Colon (tissue), 2 donors: ENCODE measurements at regions not wholly inside any gene's neighbourhood (a gene's known extent, or its start where the extent isn't known, plus 50 kb on each side); places are given as distances from the start of the nearest gene placed in this dataset.

Experiments used
- FAIRE-seq: peaks from 2 replicates; lab custom pipeline; 2012; peaks lifted over from hg19 to GRCh38; lab: Jason Lieb, UNC
- donor health status: control.
- donor health status: control.

- FAIRE-seq = no peak
Observed at GRCh38 chr2:196535061-196535460, 104.5 kb upstream of the CCDC150 start.

DNA sequence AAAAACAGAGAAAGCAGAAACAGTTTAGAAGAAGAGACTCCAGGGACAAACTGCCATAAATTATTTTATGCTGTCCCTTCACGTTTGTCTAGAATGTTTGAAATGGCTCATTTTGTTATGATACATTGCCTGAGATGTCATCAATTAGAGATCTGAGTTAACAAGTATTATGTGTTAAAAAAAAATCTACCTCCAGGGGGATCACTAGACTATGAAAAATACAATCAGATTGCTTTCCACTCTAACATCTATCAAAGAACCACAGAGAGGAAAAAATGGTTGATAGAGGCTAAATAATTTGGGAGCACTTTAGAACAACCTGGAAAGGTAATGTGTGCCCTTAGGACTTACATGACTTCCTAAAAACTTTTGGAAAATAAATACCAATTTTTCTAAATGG lies 103.8 kb upstream of the CCDC150 start:
- no peak for FAIRE-seq

DNA sequence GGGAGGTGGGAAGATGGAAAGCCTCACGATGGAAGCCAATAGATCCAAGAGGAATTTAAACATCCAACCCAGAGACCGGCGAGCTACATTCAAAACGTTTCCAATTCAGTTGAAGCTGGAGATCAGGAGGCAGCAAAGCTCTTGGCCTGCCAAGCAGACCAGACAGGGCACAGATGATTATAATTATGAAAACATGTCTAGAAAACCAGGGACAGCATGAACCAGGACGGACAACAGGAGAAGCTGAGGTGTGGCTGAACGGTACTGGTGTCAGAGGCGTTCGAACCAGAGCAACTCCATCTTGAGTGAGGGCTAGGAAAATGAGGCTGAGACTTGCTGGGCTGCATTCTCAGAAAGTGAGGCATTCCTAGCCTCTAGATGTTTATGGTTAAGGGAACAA lies 102.2 kb upstream of the CCDC150 start:
- no peak for FAIRE-seq

DNA sequence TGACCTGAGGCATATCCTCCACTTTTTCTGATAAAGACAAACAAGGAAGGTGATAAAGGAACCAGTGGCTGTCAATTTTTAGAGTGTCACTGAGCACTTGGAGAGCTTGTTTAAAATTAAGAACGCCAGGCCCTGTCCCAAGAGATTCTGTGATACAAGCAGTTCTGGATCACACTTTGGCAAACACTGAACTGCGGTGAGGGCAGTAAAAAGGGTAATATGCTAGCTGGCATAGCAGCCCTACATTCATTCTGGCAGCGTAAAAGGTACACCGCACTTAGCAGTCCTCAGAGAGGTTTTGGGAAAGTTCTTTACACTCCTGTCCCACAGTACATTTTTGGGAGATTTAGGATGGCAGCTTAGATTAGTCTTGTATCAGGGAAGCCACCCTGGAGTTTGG lies 101.3 kb upstream of the CCDC150 start:
- FAIRE-seq = no peak

- FAIRE-seq = no peak
Observed at GRCh38 chr2:196538646-196539045, 100.9 kb upstream of the CCDC150 start.

DNA sequence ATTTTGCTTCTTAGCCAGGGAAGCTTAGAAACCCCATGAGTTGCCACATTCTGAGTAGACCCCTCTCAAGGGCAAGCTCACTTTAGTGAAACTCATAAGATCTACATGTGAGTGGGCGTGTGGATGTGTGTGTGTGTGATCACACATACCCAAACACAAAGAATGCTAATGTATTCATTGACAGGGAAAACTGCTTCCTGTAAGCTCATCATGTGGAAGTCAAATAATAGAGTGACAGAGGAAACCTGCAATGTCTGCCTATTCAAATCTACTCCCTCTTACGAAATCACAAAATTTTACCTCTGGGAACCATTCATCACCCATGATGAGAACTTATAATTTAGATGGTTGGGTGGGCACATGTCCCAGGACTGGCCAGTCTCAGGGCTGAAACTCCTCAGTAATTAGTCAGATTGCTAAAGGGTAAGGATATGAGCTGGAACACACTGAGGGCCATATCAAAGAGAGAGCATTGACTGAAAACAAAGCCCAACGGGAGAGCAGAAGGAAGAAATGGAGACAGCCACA lies 94.5 kb upstream of the CCDC150 start:
- no peak for FAIRE-seq

GRCh38 chr2:196546151-196546919 lies 93.2 kb upstream of the CCDC150 start:
- FAIRE-seq = no peak

GRCh38 chr2:196549052-196549451 lies 90.5 kb upstream of the CCDC150 start:
- no peak for FAIRE-seq

- FAIRE-seq = no peak
Observed at GRCh38 chr2:196551014-196551413, 88.5 kb upstream of the CCDC150 start.

GRCh38 chr2:196555161-196555560 lies 84.4 kb upstream of the CCDC150 start:
- FAIRE-seq = no peak

GRCh38 chr2:196555726-196556125 lies 83.8 kb upstream of the CCDC150 start:
- FAIRE-seq = no peak

DNA sequence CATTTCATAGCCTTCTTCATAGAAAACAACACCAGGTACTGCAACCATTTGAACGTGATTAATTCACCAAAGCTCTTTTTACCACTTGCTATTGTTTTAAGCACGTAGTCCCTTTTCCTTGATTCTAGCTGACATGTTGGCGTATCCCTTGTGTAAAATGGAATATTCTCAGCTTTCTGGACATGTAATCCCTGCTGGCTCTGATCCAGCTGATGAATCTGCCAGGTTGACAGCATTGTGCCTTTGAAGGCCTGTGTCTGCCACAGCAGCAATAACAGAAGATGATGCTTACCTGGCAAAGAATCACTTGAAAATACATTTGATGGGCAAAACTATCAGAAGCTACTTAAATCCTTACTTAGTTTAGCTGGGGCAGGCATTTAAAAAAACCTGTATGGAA lies 81.0 kb upstream of the CCDC150 start:
- FAIRE-seq = no peak

- no peak for FAIRE-seq
Observed at GRCh38 chr2:196563876-196564275, 75.6 kb upstream of the CCDC150 start.

- no peak for FAIRE-seq
Observed at GRCh38 chr2:196565106-196565765, 74.3 kb upstream of the CCDC150 start.

GRCh38 chr2:196565982-196566381 lies 73.5 kb upstream of the CCDC150 start:
- FAIRE-seq = no peak

GRCh38 chr2:196566961-196567666 lies 72.4 kb upstream of the CCDC150 start:
- FAIRE-seq = no peak

DNA sequence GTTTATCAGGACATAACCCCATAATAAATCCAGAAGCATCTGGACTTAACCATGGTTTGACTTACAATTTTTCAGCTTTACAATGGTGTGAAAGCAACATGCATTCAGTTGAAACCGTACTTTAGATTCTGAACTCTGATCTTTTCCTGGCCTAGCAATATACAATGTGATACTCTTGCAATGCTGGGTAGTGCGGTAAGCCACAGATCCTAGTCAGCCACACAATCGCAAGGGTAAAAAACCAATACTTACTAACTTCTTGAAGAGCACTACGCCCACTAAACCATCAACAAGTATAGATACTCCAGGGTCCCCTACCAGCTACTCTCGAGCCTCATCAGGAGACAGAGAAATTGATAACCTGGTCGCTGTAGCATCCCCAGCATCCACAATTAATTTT lies 71.0 kb upstream of the CCDC150 start:
- no peak for FAIRE-seq

DNA sequence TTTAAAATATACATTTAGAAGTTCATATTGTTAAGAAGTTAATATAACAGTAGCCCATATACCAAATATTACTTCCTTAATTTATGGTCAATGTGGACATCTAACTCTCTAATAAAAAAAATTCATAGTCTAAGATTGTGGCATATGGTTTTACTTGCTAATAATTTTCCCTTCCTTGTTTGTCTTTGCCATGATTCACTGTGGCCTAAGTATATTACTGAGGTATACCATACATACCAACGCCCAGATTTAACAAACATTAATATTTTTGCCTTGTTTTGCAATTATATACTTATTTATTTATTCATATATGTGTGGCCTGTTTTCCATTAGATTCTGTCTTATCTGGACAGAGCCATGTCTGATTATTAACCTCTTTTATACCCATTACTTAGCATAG lies 54.6 kb upstream of the CCDC150 start:
- FAIRE-seq = no peak

DNA sequence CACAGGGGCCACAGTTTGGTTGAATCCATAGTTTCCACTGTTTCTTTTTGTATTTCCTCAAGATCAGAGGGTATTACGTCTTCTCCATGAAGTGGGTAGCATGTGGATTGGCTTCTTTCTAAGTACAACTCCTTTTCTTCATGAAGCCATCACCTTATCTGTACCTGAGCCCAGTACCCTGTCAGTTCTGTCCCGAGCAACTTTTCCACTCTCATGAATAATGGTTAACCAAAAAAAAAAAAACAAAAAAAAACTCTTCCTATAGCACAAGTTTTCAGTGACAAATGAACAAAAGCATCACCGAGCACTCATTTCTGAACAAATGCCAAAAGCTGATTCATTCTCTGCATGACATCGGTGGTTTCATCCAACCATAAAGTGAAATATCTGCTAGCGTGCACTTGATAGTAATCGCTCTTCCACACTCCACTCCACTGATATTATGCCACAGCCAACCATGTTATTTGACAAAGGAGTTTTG lies 53.0 kb upstream of the CCDC150 start:
- FAIRE-seq = no peak

DNA sequence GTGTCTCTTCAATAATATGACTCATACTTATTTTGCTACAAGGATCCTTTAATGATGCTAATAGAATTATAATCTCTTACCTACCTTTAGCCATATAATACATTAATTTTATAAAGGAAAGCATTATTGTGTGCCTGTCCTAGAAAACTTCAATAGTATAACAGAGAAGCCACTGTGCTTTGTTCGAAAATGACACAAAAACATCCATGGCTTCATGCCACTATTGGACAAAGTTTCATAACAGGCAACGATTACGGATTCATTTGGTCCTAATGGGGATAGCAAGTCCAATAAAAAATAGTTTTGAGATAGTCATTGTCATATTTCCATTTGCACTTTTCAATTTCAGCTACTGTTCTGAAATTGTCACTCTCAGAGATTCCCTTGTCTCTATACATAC lies 52.5 kb upstream of the CCDC150 start:
- FAIRE-seq = no peak

DNA sequence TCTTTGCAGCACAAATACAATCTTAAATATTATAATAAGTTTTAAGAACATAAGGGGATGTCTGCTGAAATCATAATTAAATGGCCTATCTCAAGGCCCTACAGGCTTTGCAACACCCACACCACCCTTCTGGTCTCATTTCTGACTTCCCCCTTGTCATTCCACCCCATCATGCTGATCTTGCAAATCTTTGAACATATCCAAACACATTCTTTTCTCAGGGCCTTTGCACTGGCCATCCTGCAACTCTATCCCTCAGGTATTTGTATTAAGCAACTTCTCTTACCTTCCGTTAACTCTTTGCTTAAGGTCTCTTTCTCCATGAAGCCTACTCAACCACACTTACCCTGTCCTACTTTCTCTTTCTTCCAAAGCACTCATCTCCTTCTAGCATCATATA lies 51.8 kb upstream of the CCDC150 start:
- no peak for FAIRE-seq

- FAIRE-seq = no peak
Observed at GRCh38 chr2:196589419-196589818, 50.1 kb upstream of the CCDC150 start.
